ENCODE measurements at regions not wholly inside any gene's neighbourhood (a gene's known extent, or its start where the extent isn't known, plus 50 kb on each side); places are given as distances from the start of the nearest gene placed in this dataset.

DNA sequence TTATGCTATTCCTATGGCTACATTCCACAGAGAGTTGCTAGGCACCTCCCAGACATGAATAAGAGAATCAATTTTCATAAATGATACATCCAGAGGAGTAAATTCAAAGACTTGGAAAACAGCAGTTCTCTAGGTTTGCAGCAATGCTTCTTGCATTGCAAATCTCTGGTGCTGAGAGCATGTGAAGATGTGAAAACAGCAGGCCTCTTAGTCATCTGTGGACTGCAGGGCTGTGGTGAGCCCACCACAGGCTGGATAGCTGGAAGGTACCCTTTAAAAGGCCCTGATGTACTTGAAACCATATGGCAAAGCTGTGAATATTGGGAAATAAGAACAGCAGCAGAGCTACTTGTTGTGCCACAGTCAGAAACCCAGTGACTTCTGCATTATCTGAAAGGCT is 2135.9 kb downstream of the ARAP2 start:
- no peaks in the 10 kb centered on the region for H3K4me1 ChIP-seq (ENCODE audit: control insufficient read depth, insufficient read depth, low read length)
- no peaks in the 10 kb centered on the region for H3K27me3 ChIP-seq (ENCODE audit: control insufficient read depth, insufficient read depth, low read length)
- no peak for DNase-seq (ENCODE audit: low read depth, low spot score)
- no peaks in the 10 kb centered on the region for H3K9me3 ChIP-seq (ENCODE audit: control insufficient read depth, insufficient read depth, low read length)
- no peaks in the 10 kb centered on the region for H3K36me3 ChIP-seq (ENCODE audit: control insufficient read depth, insufficient read depth, low read length)
- no peak overlapping the region for H3K27ac ChIP-seq (ENCODE audit: low read length)
- no peak overlapping the region for H3K4me3 ChIP-seq (ENCODE audit: low read length)

DNA sequence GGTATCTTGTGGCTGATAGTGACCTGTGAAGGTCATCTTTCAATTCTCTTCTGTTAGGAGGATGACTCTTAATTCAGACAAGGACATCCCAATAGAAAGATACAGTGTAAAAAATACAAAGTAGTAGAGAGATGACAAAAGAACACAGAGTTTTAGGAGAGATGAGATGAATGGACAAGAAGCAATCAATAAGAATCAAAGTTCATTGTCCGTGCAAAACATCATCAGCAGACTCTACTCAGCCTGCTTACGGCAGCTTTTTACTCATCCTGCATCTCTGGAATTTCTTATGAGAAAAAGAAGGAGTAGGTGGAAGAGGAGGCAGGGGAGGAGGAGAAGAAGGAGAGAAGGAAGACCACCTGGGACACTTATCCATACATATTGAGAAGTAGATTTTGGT is 2131.7 kb downstream of the ARAP2 start:
- H3K4me3 ChIP-seq (ENCODE audit: low read length): no peak overlapping the region
- no peaks in the 10 kb centered on the region for H3K4me1 ChIP-seq (ENCODE audit: control insufficient read depth, insufficient read depth, low read length)
- no peaks in the 10 kb centered on the region for H3K36me3 ChIP-seq (ENCODE audit: control insufficient read depth, insufficient read depth, low read length)
- no peaks in the 10 kb centered on the region for H3K27me3 ChIP-seq (ENCODE audit: control insufficient read depth, insufficient read depth, low read length)
- no peak overlapping the region for H3K27ac ChIP-seq (ENCODE audit: low read length)
- no CpG with 5 or more reads among the region's 2 CpGs for WGBS (ENCODE audit: insufficient coverage, insufficient read length)
- DNase-seq (ENCODE audit: low read depth, low spot score): no peak
- no peaks in the 10 kb centered on the region for H3K9me3 ChIP-seq (ENCODE audit: control insufficient read depth, insufficient read depth, low read length)

DNA sequence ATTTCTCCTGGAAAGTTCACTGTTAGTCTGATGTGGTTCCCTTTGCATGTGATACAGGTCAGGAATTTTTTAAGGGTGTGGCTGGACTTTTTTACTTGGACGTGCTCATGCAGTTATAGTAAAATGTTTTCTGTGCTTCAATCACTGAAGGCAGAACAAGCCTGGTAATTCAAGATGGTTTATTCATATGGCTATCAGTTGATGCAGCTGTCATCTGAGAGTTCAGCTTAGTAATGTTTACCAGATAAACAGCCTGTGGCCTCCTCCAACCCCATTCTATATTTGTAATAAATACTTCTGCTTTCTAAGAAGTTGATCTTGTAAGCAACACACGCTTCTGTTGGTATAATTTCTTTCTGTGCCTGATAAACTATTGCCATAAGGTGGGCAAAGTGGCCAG is 2105.9 kb downstream of the ARAP2 start:
- Histone ChIP-seq H3K27ac (ENCODE audit: low read length) (no peak overlapping the region), H3K4me1 (ENCODE audit: control insufficient read depth, insufficient read depth, low read length) (no peaks in the 10 kb centered on the region), H3K4me3 (ENCODE audit: low read length) (no peak overlapping the region), H3K36me3 (ENCODE audit: control insufficient read depth, insufficient read depth, low read length) (no peaks in the 10 kb centered on the region), H3K27me3 (ENCODE audit: control insufficient read depth, insufficient read depth, low read length) (no peaks in the 10 kb centered on the region), H3K9me3 (ENCODE audit: control insufficient read depth, insufficient read depth, low read length) (no peaks in the 10 kb centered on the region)
- no CpG with 5 or more reads among the region's 2 CpGs for WGBS (ENCODE audit: insufficient coverage, insufficient read length)
- DNase-seq (ENCODE audit: low read depth, low spot score): no peak

GRCh38 chr4:34139346-34139745 is 2105.0 kb downstream of the ARAP2 start:
- H3K9me3 ChIP-seq (ENCODE audit: control insufficient read depth, insufficient read depth, low read length): no peaks in the 10 kb centered on the region
- H3K36me3 ChIP-seq (ENCODE audit: control insufficient read depth, insufficient read depth, low read length): no peaks in the 10 kb centered on the region
- H3K4me3 ChIP-seq (ENCODE audit: low read length): no peak overlapping the region
- H3K4me1 ChIP-seq (ENCODE audit: control insufficient read depth, insufficient read depth, low read length): no peaks in the 10 kb centered on the region
- DNase-seq (ENCODE audit: low read depth, low spot score): no peak
- no peak overlapping the region for H3K27ac ChIP-seq (ENCODE audit: low read length)
- no peaks in the 10 kb centered on the region for H3K27me3 ChIP-seq (ENCODE audit: control insufficient read depth, insufficient read depth, low read length)

DNA sequence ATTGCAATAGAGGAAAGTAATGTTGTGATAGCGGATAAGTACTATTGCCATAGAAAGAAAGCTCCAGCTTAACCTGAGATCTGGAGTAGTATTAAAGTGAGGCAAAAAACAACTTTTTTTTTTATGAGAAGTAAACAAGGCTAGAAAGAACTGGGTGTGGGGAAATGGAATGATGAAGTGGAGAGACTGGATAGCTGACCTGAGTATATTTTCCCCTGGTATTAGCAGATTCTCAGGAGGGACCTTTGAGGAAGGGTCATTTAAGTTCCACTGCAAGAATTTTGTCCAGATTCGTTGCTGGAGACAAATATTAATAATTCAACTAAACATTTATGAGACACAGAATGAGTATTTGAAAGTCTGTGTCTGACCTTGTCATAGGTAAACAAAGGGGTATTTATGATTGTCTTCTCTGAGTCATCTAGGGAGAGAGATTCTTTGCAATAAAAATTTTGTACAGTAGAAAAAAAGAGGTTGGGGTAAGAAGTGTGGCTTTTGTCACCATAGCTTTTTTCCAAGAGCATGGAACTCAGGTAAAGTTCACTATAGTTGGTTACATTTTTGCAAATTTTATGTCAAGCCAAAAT is 2095.9 kb downstream of the ARAP2 start:
- H3K4me3 ChIP-seq (ENCODE audit: low read length): no peak overlapping the region

GRCh38 chr4:34157547-34157946 is 2086.8 kb downstream of the ARAP2 start:
- Histone ChIP-seq H3K4me3 (ENCODE audit: low read length) (no peak overlapping the region), H3K27me3 (ENCODE audit: control insufficient read depth, insufficient read depth, low read length) (no peaks in the 10 kb centered on the region), H3K27ac (ENCODE audit: low read length) (no peak overlapping the region), H3K4me1 (ENCODE audit: control insufficient read depth, insufficient read depth, low read length) (no peaks in the 10 kb centered on the region), H3K9me3 (ENCODE audit: control insufficient read depth, insufficient read depth, low read length) (no peaks in the 10 kb centered on the region), H3K36me3 (ENCODE audit: control insufficient read depth, insufficient read depth, low read length) (no peaks in the 10 kb centered on the region)
- DNase-seq (ENCODE audit: low read depth, low spot score): no peak

More for the DNA sequence above, 2095.9 kb downstream of the ARAP2 start:
- no peaks in the 10 kb centered on the region for H3K27me3 ChIP-seq (ENCODE audit: control insufficient read depth, insufficient read depth, low read length)
- no peaks in the 10 kb centered on the region for H3K4me1 ChIP-seq (ENCODE audit: control insufficient read depth, insufficient read depth, low read length)
- DNase-seq (ENCODE audit: low read depth, low spot score): no peak
- no peaks in the 10 kb centered on the region for H3K9me3 ChIP-seq (ENCODE audit: control insufficient read depth, insufficient read depth, low read length)
- no CpG with 5 or more reads among the region's 2 CpGs for WGBS (ENCODE audit: insufficient coverage, insufficient read length)
- no peaks in the 10 kb centered on the region for H3K36me3 ChIP-seq (ENCODE audit: control insufficient read depth, insufficient read depth, low read length)
- no peak overlapping the region for H3K27ac ChIP-seq (ENCODE audit: low read length)

- H3K27ac ChIP-seq (ENCODE audit: low read length): no peak overlapping the region
- H3K27me3 ChIP-seq (ENCODE audit: control insufficient read depth, insufficient read depth, low read length): no peaks in the 10 kb centered on the region
- DNase-seq (ENCODE audit: low read depth, low spot score): no peak
- H3K36me3 ChIP-seq (ENCODE audit: control insufficient read depth, insufficient read depth, low read length): no peaks in the 10 kb centered on the region
- H3K9me3 ChIP-seq (ENCODE audit: control insufficient read depth, insufficient read depth, low read length): no peaks in the 10 kb centered on the region
- H3K4me1 ChIP-seq (ENCODE audit: control insufficient read depth, insufficient read depth, low read length): no peaks in the 10 kb centered on the region
- no peak overlapping the region for H3K4me3 ChIP-seq (ENCODE audit: low read length)
- WGBS (ENCODE audit: insufficient coverage, insufficient read length): no CpG with 5 or more reads among the region's 1 CpG
Observed at GRCh38 chr4:34158878-34159277, 2085.4 kb downstream of the ARAP2 start.

DNA sequence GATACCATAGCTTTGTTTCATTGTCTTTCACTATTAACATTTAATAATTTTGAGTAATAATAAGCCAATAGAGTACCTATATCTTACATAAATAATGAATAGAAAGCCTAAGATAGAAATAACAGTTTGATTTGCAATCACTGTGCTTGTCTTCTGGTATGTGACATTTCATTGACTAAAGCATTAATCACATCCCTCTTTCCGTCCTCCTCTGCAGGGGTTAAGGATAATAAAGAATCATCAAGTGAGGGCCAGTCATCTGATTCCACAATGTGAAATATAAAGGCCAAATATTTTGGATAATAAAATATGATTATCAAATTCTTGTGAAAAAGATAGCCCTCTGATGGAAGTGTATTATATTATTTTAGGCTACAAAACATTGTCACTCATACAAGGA is 2073.4 kb downstream of the ARAP2 start:
- no peak for DNase-seq (ENCODE audit: low read depth, low spot score)
- no peak overlapping the region for H3K4me3 ChIP-seq (ENCODE audit: low read length)
- H3K9me3 ChIP-seq (ENCODE audit: control insufficient read depth, insufficient read depth, low read length): no peaks in the 10 kb centered on the region
- no peaks in the 10 kb centered on the region for H3K27me3 ChIP-seq (ENCODE audit: control insufficient read depth, insufficient read depth, low read length)
- H3K36me3 ChIP-seq (ENCODE audit: control insufficient read depth, insufficient read depth, low read length): no peaks in the 10 kb centered on the region
- H3K27ac ChIP-seq (ENCODE audit: low read length): no peak overlapping the region
- WGBS (ENCODE audit: insufficient coverage, insufficient read length): no CpG with 5 or more reads among the region's 1 CpG
- no peaks in the 10 kb centered on the region for H3K4me1 ChIP-seq (ENCODE audit: control insufficient read depth, insufficient read depth, low read length)

DNA sequence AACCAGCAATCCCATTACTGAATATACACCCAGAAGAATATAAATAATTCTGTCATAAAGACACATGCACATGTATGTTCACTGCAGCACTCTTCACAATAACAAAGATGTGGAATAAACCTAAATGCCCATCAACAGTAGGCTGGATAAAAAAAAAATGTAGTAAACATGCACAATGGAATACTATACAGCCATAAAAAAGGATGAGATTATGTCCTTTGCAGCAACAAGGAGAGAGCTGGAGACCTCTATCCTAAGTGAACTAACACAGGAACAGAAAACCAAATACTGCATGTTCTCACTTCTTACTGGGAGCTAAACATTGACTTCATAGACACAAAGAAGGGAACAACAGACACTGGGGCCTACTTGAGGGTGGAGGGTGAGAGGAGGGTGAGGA is 2067.7 kb downstream of the ARAP2 start:
- H3K27ac ChIP-seq (ENCODE audit: low read length): no peak overlapping the region
- DNase-seq (ENCODE audit: low read depth, low spot score): no peak
- H3K9me3 ChIP-seq (ENCODE audit: control insufficient read depth, insufficient read depth, low read length): no peaks in the 10 kb centered on the region
- no peaks in the 10 kb centered on the region for H3K4me1 ChIP-seq (ENCODE audit: control insufficient read depth, insufficient read depth, low read length)
- no peak overlapping the region for H3K4me3 ChIP-seq (ENCODE audit: low read length)
- no peaks in the 10 kb centered on the region for H3K27me3 ChIP-seq (ENCODE audit: control insufficient read depth, insufficient read depth, low read length)
- no peaks in the 10 kb centered on the region for H3K36me3 ChIP-seq (ENCODE audit: control insufficient read depth, insufficient read depth, low read length)

GRCh38 chr4:34178476-34178875 is 2065.8 kb downstream of the ARAP2 start:
- H3K27ac ChIP-seq (ENCODE audit: low read length): no peak overlapping the region
- H3K27me3 ChIP-seq (ENCODE audit: control insufficient read depth, insufficient read depth, low read length): no peaks in the 10 kb centered on the region
- H3K9me3 ChIP-seq (ENCODE audit: control insufficient read depth, insufficient read depth, low read length): no peaks in the 10 kb centered on the region
- H3K36me3 ChIP-seq (ENCODE audit: control insufficient read depth, insufficient read depth, low read length): no peaks in the 10 kb centered on the region
- DNase-seq (ENCODE audit: low read depth, low spot score): no peak
- H3K4me1 ChIP-seq (ENCODE audit: control insufficient read depth, insufficient read depth, low read length): no peaks in the 10 kb centered on the region
- no peak overlapping the region for H3K4me3 ChIP-seq (ENCODE audit: low read length)

DNA sequence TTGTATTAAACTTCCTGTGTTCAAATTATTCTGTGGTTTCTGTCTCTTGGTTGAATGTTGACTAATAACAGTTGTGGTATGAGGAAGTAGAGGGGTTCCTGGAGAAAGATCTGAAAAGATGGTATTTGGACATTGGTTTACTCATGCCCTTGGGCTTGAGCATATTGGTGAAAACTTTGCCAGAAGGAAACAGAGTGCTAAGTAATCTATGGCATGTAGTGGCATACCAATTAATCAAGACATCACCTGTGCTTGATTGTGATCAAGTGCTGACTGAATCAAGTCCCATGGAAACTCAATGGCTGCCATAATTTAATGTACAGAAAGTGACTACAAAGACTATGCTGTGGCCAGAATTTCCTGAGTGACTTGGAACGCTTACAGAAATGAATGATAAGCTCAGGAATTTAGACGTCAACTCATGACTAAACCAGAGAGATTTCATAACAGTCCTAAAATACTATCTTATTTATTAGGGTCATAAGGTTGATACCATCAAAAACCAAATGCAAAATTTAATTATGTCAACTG is 2062.9 kb downstream of the ARAP2 start:
- H3K36me3 ChIP-seq (ENCODE audit: control insufficient read depth, insufficient read depth, low read length): no peaks in the 10 kb centered on the region
- no peak overlapping the region for H3K4me3 ChIP-seq (ENCODE audit: low read length)
- WGBS (ENCODE audit: insufficient coverage, insufficient read length): no CpG with 5 or more reads among the region's 2 CpGs
- no peaks in the 10 kb centered on the region for H3K4me1 ChIP-seq (ENCODE audit: control insufficient read depth, insufficient read depth, low read length)
- DNase-seq (ENCODE audit: low read depth, low spot score): no peak
- H3K9me3 ChIP-seq (ENCODE audit: control insufficient read depth, insufficient read depth, low read length): no peaks in the 10 kb centered on the region
- no peak overlapping the region for H3K27ac ChIP-seq (ENCODE audit: low read length)
- H3K27me3 ChIP-seq (ENCODE audit: control insufficient read depth, insufficient read depth, low read length): no peaks in the 10 kb centered on the region

Data from iPS DF 6.9 (cell line).